Ramos (cell line): ENCODE measurements at regions not wholly inside any gene's neighbourhood (a gene's known extent, or its start where the extent isn't known, plus 50 kb on each side); places are given as distances from the start of the nearest gene placed in this dataset.
"Not testable (repeated sequence)": the region's sequence is repeated elsewhere in the genome, so short reads cannot be mapped to it uniquely, and the experiment has no call there.

Experiments used
- in situ Hi-C: fragments of 300-500 bp; cut with MboI; formaldehyde crosslinking; loops from one replicate; pipeline ENCODE4 v1.14.3; 2022; ENCODE audit warnings: low sequenced_read_pairs; ENCODE audit not compliant: unreplicated experiment

- in situ Hi-C loops: no loop called here
These were observed 499.6 kb downstream of the TMEM121 start for GRCh38 chr14:106026026-106026425.

DNA sequence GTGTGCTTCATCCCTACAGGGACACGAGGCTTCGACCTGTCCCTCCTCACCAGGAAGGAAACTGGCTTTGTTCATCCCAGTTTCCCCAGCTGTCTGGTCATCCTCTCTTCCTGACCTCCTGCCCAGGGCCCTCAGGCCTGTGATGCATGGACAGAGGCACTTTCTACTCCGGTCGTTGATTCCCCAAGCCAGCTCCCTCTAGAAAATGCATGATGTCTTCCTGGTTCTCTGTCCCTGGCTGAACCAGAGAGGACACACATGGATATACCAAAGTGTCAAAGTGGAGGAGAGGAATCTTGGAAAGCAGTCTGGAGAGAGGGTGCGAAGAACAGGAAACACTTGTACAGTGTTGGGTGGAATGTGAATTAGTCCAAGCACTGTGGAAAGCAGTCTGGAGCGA is 501.4 kb downstream of the TMEM121 start:
- in situ Hi-C loops: not testable (repeated sequence)

DNA sequence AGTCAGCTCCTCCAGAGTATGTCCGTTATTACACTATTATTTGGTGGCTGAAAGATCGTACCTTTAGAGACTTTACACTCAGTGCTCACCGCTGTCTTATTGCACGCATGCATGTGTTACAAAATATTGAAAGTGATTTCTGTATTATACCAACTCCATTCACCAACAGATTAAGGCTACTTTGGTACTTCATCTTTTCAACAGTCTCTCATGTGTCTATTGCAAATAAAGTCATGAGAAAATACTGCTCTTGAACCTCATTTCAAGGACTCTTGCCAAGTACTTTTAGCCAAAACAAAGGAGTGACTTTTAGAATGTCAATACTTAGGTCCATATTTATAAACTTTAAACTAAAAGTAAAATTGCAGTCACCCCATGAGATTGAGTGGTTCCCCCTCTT is 503.6 kb downstream of the TMEM121 start:
- in situ Hi-C loops: no loop called here

DNA sequence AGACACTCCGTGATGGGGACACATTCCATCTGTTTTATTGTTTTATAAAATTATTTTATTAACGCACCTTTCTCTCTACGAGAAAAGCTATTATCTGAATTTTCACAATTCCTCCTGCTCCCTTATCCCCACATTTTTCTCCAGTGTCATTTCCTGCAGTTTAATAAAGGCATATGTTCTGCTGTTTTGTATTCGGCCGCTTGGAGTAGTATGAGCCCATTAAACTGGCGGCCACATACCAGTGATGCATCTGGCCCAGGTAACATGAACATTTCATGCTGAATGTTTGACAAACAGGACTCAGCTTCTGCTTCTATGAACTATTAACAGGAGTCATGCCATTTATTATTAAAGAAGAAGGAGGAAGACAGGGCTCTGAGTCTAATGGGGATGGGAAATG is 511.0 kb downstream of the TMEM121 start:
- in situ Hi-C loops: no loop called here

DNA sequence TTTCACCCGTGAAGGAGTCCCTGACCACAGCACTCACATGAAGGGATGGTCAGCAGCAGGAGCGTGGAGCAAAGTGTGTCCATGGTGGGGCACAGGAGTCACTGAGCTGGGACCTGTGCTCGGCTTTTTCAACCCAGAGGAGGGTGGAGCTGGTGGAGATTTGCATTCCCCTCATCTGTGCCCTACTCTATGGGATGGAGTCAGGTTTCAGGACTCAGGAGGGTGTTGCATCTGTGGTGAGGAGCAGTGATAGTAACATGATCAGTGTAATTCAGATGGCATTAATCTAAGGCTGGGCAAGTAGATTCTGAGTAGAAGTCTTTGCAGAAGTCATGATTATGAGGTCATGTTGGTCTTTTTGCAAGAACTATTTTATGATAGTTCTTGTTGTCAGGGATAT is 511.9 kb downstream of the TMEM121 start:
- in situ Hi-C loops: no loop called here

GRCh38 chr14:106039400-106039799 is 513.0 kb downstream of the TMEM121 start:
- in situ Hi-C loops: no loop called here

- in situ Hi-C loops: no loop called here
These were observed 518.1 kb downstream of the TMEM121 start for GRCh38 chr14:106044515-106044914.

DNA sequence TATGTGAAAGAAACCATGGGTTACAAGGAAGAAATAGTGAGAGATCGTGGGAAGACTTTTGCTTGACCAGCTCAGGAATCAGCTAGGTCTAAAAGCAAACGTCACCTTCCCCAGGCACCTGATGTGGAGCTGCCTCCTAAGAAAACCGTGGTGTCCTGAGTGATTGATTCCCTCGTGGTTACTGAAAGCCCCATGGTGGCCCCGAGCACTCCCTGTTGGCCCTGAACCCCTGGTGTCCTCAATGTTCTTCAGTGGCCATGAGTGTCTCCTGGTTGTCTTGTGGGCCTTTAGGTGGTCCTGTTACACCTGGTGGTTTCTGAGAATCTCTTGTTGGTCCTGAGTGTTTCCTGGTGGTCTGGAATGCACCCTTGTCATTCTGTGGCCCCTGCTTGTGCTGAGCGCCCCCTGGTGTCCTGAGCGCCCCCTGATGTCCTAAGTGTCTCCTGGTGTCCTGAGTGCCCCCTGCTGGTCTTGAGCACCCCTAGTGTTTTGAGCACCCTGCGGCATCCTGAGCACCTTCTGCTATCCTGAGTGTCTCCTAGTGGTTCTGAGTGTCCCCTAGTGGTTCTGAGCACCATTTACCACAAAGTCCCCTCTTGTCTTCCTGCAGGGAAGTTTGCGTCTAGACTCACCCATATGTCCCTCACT is 518.7 kb downstream of the TMEM121 start:
- in situ Hi-C loops: no loop called here

GRCh38 chr14:106051796-106052195 is 525.4 kb downstream of the TMEM121 start:
- in situ Hi-C loops: no loop called here

GRCh38 chr14:106055289-106055688 is 528.9 kb downstream of the TMEM121 start:
- in situ Hi-C loops: no loop called here

GRCh38 chr14:106058342-106058741 is 532.0 kb downstream of the TMEM121 start:
- in situ Hi-C loops: no loop called here

DNA sequence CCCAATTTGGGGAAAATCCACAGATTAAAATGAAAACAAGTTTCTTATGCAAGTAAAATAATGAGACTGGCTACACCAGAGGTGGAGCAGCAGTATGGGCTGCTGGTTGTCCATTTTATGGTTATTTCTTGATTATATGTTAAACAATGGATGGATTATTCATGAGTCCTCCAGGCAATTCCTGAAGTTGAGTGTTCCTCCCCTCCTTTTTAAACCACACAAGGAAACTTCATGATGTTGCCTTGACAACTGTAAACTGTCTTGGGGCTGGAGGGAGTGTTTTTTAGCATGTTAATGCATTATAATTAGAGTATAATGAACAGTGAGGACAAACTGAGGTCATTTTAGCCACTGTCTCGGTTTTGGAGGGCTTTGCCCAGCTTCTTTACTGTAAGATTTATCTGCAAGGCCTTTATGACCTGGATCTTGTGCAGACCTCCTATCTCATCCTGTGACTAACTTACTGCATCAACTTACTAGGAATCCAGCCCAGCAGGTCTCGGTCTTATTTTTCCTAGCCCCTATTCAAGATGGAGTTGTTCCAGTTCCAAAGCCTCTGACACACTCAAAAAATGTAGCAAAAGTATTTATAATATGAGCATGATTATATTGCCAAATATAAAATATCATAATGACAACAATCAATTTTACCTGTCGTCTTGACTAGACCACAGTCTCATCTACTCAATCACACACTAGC is 534.0 kb downstream of the TMEM121 start:
- in situ Hi-C loops: no loop called here

DNA sequence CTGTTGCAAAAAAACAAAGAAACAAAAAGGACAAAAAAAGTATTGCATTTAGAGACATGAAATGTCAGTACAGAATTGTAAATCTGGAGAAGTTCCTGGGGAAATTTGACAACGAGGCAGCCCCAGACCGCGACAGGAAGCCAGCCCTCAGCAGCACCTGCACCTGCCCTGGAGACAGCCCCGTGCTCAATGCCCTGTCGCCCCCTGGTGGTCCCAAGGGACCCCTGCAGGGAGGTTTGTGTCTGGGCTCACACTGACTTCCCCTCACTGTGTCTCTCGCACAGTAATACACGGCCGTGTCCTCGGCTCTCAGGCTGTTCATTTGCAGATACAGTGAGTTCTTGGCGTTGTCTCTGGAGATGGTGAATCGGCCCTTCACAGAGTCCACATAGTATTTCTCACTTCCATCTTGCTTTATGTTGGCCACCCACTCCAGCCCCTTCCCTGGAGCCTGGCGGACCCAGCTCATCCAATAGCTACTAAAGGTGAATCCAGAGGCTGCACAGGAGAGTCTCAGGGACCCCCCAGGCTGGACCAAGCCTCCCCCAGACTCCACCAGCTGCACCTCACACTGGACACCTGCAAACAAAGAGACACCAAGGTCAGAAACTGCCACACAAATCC is 535.6 kb downstream of the TMEM121 start:
- in situ Hi-C loops: not testable (repeated sequence)

DNA sequence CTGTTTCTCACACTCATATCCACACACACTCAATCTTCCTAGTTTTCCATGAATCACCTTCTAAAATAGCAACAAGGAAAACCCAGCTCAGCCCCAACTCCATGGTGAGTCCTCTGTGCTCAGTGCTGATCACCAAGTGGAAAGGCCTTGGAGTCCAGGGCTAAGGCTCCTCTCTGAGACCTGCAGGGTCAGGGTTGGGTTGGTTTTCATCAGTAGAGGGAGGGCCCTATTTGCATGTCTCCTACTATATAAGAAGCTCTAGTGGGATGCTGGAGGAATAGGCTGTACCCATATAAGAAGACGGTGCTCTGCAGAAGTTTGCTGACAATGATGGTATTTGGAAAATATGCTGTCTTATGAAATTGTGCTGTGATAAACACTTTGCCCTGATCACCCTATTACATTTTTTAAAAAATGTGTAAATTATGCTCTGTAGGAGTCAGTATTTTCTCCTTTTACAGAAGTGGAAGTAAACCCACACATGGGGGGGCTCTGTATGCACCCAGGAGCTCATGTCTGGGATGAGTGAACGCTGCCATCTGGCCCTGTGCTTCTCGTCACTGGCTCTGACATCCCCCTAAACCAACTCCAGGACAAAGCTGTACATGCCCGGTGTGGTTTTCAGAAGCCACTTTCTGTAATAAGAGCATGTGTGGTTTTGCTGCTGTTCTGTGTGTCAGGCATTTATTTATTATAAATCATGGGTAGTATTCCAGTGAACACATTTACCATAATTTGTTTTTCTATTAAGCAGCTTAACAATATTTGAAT is 536.3 kb downstream of the TMEM121 start:
- in situ Hi-C loops: no loop called here

GRCh38 chr14:106067935-106068334 is 541.6 kb downstream of the TMEM121 start:
- in situ Hi-C loops: no loop called here

- in situ Hi-C loops: no loop called here
These were observed 543.6 kb downstream of the TMEM121 start for GRCh38 chr14:106069804-106070625.

DNA sequence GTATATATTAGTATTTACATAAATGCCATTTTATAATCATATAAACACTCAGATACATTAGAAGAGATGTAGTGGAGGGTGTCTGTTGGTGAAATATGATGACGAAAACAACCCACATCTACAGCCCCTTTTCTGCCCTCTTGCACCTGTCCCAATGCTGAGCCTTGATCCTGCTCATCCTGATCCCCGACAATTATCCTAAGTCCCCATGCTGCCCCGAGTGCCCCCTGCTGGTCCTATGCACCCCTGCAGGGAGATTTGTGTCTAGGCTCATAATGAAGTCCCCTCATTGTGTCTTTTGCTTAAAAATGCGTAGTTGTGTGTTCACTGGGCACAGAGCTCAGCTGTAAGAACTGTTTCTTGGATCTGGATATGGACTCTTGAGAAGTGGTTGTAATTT is 554.5 kb downstream of the TMEM121 start:
- in situ Hi-C loops: no loop called here

GRCh38 chr14:106081721-106082120 is 555.3 kb downstream of the TMEM121 start:
- in situ Hi-C loops: not testable (repeated sequence)

- in situ Hi-C loops: no loop called here
These were observed 556.7 kb downstream of the TMEM121 start for GRCh38 chr14:106083082-106083481.

- in situ Hi-C loops: no loop called here
These were observed 561.5 kb downstream of the TMEM121 start for GRCh38 chr14:106087837-106088236.
